Stimulated activated CD8-positive, alpha-beta memory T cell treated with anti-CD3 and anti-CD28 coated beads, Interleukin-15, amount 100 ng/mL, for 4 hours (primary cell): ENCODE measurements at regions not wholly inside any gene's neighbourhood (a gene's known extent, or its start where the extent isn't known, plus 50 kb on each side); places are given as distances from the start of the nearest gene placed in this dataset.
A peak's percentile ranks its signal among the peaks of the same experiment; 100 is the strongest.
"Not testable (repeated sequence)": the region's sequence is repeated elsewhere in the genome, so short reads cannot be mapped to it uniquely, and the experiment has no call there.

Source experiments
- DNase-seq, 2 donors: peaks; one replicate each; pipeline ENCODE4 v3.0.0-alpha.2; 2020; ENCODE audit warnings: low read depth in 2 of 2

GRCh38 chrX:1103360-1103759 lies 109.1 kb downstream of the CRLF2 start:
- DNase-seq = no peak

- DNase-seq = no peak
These were observed 109.7 kb downstream of the CRLF2 start for GRCh38 chrX:1102786-1103185.

GRCh38 chrX:1102221-1102620 lies 110.2 kb downstream of the CRLF2 start:
- DNase-seq = not testable (repeated sequence)

GRCh38 chrX:1099146-1099770 lies 113.2 kb downstream of the CRLF2 start:
- no peak for DNase-seq

GRCh38 chrX:1097328-1097727 lies 115.1 kb downstream of the CRLF2 start:
- no peak for DNase-seq

GRCh38 chrX:1094566-1095333 lies 117.7 kb downstream of the CRLF2 start:
- DNase-seq = no peak

GRCh38 chrX:1093586-1094421 lies 118.6 kb downstream of the CRLF2 start:
- no peak for DNase-seq

GRCh38 chrX:1093121-1093520 lies 119.3 kb downstream of the CRLF2 start:
- DNase-seq = peak in 1 of 2 donors; percentile 5

GRCh38 chrX:1086444-1087409 lies 125.7 kb downstream of the CRLF2 start:
- no peak for DNase-seq

GRCh38 chrX:1085871-1086270 lies 126.6 kb downstream of the CRLF2 start:
- not testable (repeated sequence) for DNase-seq

GRCh38 chrX:1084689-1085088 lies 127.8 kb downstream of the CRLF2 start:
- DNase-seq = no peak

GRCh38 chrX:1076871-1077651 lies 135.4 kb downstream of the CRLF2 start:
- DNase-seq = no peak

GRCh38 chrX:1075741-1076140 lies 136.7 kb downstream of the CRLF2 start:
- DNase-seq = no peak

GRCh38 chrX:1075156-1075555 lies 137.3 kb downstream of the CRLF2 start:
- no peak for DNase-seq

- DNase-seq = no peak
These were observed 137.7 kb downstream of the CRLF2 start for GRCh38 chrX:1074755-1075154.

- DNase-seq = no peak
These were observed 138.3 kb downstream of the CRLF2 start for GRCh38 chrX:1074172-1074571.

GRCh38 chrX:1072637-1073377 lies 139.6 kb downstream of the CRLF2 start:
- DNase-seq = no peak

- no peak for DNase-seq
These were observed 141.1 kb downstream of the CRLF2 start for GRCh38 chrX:1071351-1071750.

GRCh38 chrX:1062351-1062750 lies 150.1 kb downstream of the CRLF2 start:
- no peak for DNase-seq

- no peak for DNase-seq
These were observed 151.9 kb downstream of the CRLF2 start for GRCh38 chrX:1060562-1060960.
